PC-3 (cell line): ENCODE measurements at regions not wholly inside any gene's neighbourhood (a gene's known extent, or its start where the extent isn't known, plus 50 kb on each side); places are given as distances from the start of the nearest gene placed in this dataset.

Source experiments
- ATAC-seq: fragments of 200-7000 bp; cut with Tn5 transposase; 2 replicates; pipeline ENCODE4 v1.9.1; 2020; ENCODE audit warnings: mild to moderate bottlenecking, moderate library complexity
- BruUV-seq: library from RNA; stranded (reverse); fragments of 400-500 nt; replicated peaks from 2 replicates; lab custom pipeline; 2021; lab: Mats Ljungman, UMichigan
- CTCF ChIA-PET: fragments of 300-600 bp; sonication (Branson Sonifier 250); formaldehyde crosslinking; loops from one replicate; lab custom pipeline; 2022; ENCODE audit warnings: antibody characterized with exemption; lab: Charles Lee
- POLR2A ChIA-PET: fragments of 300-600 bp; sonication (Branson Sonifier 250); formaldehyde crosslinking; loops from one replicate; lab custom pipeline; 2022; ENCODE audit warnings: antibody characterized with exemption; ENCODE audit not compliant: unreplicated experiment; lab: Charles Lee
- DNase-seq: peaks from one replicate; pipeline ENCODE4 v3.0.0-alpha.2; 2015
- H2AFZ ChIP-seq: fragments of 300-600 bp; sonication (generic); 2 replicates; pipeline ENCODE4 v1.6.0; 2016; ENCODE audit warnings: antibody characterized with exemption, low read length
- H3F3A ChIP-seq: fragments of 300-600 bp; sonication (generic); one replicate; pipeline ENCODE4 v1.6.0; 2017; ENCODE audit warnings: antibody characterized with exemption, low read length, control low read depth, mild to moderate bottlenecking; ENCODE audit not compliant: unreplicated experiment
- H3K27ac ChIP-seq: fragments of 300-600 bp; sonication (generic); 2 replicates; pipeline ENCODE4 v1.5.1; 2016; ENCODE audit warnings: mild to moderate bottlenecking, low read length
- H3K27me3 ChIP-seq: fragments of 300-600 bp; sonication (generic); 2 replicates; pipeline ENCODE4 v1.6.1; 2016; ENCODE audit warnings: low read length, mixed read lengths
- H3K36me3 ChIP-seq: fragments of 300-600 bp; sonication (generic); 2 replicates; pipeline ENCODE4 v1.6.1; 2016; ENCODE audit warnings: low read depth, mixed run types, low read length, mixed read lengths
- H3K4me1 ChIP-seq: fragments of 300-600 bp; sonication (generic); 2 replicates; pipeline ENCODE4 v1.5.1; 2016; ENCODE audit warnings: low read length; ENCODE audit not compliant: insufficient read depth
- H3K4me2 ChIP-seq: fragments of 300-600 bp; sonication (generic); 2 replicates; pipeline ENCODE4 v1.6.0; 2016; ENCODE audit warnings: low read length
- H3K4me3 ChIP-seq: fragments of 300-600 bp; sonication (generic); 2 replicates; pipeline ENCODE4 v1.5.1; 2016; ENCODE audit warnings: mild to moderate bottlenecking, low read length, mixed read lengths
- H3K79me2 ChIP-seq: fragments of 300-600 bp; sonication (generic); 2 replicates; pipeline ENCODE4 v1.6.1; 2017; ENCODE audit warnings: low read length, mixed read lengths
- H3K9ac ChIP-seq: fragments of 300-600 bp; sonication (generic); 2 replicates; pipeline ENCODE4 v1.6.0; 2016; ENCODE audit warnings: mild to moderate bottlenecking, low read length
- H3K9me2 ChIP-seq: fragments of 300-600 bp; sonication (generic); replicated peaks from 2 replicates; pipeline ENCODE4 v1.6.1; 2016; ENCODE audit warnings: mixed run types, low read length, mixed read lengths
- H3K9me3 ChIP-seq: fragments of 300-600 bp; sonication (generic); 2 replicates; pipeline ENCODE4 v1.6.1; 2016; ENCODE audit warnings: low read length, mixed read lengths
- H4K20me1 ChIP-seq: fragments of 300-600 bp; sonication (generic); 2 replicates; pipeline ENCODE4 v1.6.1; 2016; ENCODE audit warnings: low read length, mixed read lengths
- EZH2 ChIP-seq: fragments of 300-600 bp; sonication (generic); IDR thresholded peaks from one replicate; pipeline ENCODE4 v1.6.1; 2017; ENCODE audit warnings: antibody characterized with exemption, mild to moderate bottlenecking, low read length; ENCODE audit not compliant: unreplicated experiment
- EZH2phosphoT487 ChIP-seq: fragments of 300-600 bp; sonication (generic); IDR thresholded peaks from 2 replicates; pipeline ENCODE4 v1.6.1; 2018; ENCODE audit warnings: mild to moderate bottlenecking, antibody characterized with exemption, low read length, borderline replicate concordance
- intact Hi-C: fragments of 100-400 bp; cut with micrococcal nuclease; formaldehyde crosslinking; loops from 2 replicates; pipeline ENCODE4 v1.9.0; 2023
- TF ChIP-seq, protein P1 (sequence below): fragments of 300-600 bp; sonication (generic); conservative IDR thresholded peaks from 2 replicates; pipeline ENCODE4 v1.5.1; 2017; ENCODE audit warnings: antibody characterized with exemption, low read depth, mild to moderate bottlenecking, low read length

DNA sequence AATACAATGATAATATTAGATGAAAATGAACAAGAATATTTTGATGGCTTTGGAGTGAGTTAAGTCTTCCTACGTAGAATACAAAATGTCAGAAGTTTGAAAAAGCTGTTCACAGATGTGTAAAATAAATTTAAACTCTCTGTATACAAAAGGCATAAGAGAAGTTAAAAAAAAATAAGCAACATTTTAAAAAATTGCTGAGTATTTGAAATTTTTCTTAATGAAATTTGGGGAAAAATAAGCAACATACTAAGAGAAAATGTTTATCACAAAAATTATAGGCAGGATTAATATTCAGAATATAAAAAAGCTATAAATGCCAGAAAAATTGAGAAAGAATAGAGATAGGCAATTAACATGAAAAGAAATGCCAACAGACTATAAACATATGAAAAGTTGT is 470.7 kb upstream of the TRPC7 start:
- H3K9ac ChIP-seq = no peak overlapping the region
- H3K4me3 ChIP-seq = no peak overlapping the region
- TF ChIP-seq EZH2 = no peak
- TF ChIP-seq, protein P1, sequence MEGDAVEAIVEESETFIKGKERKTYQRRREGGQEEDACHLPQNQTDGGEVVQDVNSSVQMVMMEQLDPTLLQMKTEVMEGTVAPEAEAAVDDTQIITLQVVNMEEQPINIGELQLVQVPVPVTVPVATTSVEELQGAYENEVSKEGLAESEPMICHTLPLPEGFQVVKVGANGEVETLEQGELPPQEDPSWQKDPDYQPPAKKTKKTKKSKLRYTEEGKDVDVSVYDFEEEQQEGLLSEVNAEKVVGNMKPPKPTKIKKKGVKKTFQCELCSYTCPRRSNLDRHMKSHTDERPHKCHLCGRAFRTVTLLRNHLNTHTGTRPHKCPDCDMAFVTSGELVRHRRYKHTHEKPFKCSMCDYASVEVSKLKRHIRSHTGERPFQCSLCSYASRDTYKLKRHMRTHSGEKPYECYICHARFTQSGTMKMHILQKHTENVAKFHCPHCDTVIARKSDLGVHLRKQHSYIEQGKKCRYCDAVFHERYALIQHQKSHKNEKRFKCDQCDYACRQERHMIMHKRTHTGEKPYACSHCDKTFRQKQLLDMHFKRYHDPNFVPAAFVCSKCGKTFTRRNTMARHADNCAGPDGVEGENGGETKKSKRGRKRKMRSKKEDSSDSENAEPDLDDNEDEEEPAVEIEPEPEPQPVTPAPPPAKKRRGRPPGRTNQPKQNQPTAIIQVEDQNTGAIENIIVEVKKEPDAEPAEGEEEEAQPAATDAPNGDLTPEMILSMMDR = no peak
- no peak for TF ChIP-seq EZH2phosphoT487
- no peaks in the 10 kb centered on the region for H3K4me1 ChIP-seq
- no peaks in the 10 kb centered on the region for H3K36me3 ChIP-seq
- no peaks in the 10 kb centered on the region for H3K9me2 ChIP-seq
- no peaks in the 10 kb centered on the region for H3K9me3 ChIP-seq
- intact Hi-C loops = no loop called here
- H3K27ac ChIP-seq = no peak overlapping the region
- H3K4me2 ChIP-seq = no peak overlapping the region
- ChIA-PET CTCF (no interaction called here), POLR2A (no interaction called here)
- DNase-seq = no peak
- no peak overlapping the region for H2AFZ ChIP-seq
- no peaks in the 10 kb centered on the region for H4K20me1 ChIP-seq
- ATAC-seq = no peak
- no peaks in the 10 kb centered on the region for H3K27me3 ChIP-seq
- no peaks in the 10 kb centered on the region for H3F3A ChIP-seq
- H3K79me2 ChIP-seq = no peaks in the 10 kb centered on the region
- BruUV-seq = no TSS peak

DNA sequence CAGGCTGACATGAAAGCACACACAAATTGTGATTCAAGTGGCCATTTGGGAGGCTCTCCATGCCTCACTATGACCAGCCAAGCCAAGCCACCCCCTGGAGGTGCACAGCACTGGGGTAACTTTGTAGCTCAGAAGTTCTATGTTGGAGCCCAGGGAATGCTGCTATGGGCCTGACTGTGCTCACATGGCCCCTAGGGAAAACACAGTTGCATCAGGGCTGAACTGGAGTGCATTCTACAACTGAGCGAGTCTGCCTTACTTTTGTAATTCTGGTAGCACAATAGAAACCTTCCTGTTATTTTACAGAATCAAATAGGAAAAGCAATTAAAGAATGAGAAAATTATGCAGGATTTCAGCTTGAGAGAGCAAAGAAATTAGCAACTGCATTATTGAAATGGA is 455.5 kb upstream of the TRPC7 start:
- intact Hi-C loops = no loop called here
- POLR2A ChIA-PET = interaction anchor here (0.7 kb wide), 1 partner anchor 9 kb away, joined by 3 read pairs; no protein-coding TSS in a partner anchor
- no TSS peak for BruUV-seq
- Histone ChIP-seq H3K9me2 (no peaks in the 10 kb centered on the region), H3K4me1 (no peaks in the 10 kb centered on the region), H3K9ac (no peak overlapping the region), H3K4me2 (no peak overlapping the region), H3K27me3 (no peaks in the 10 kb centered on the region), H3K36me3 (no peaks in the 10 kb centered on the region), H3K79me2 (no peaks in the 10 kb centered on the region), H2AFZ (no peak overlapping the region), H4K20me1 (no peaks in the 10 kb centered on the region), H3K4me3 (no peak overlapping the region), H3K27ac (no peak overlapping the region), H3K9me3 (no peaks in the 10 kb centered on the region), H3F3A (no peaks in the 10 kb centered on the region)
- CTCF ChIA-PET = no interaction called here
- DNase-seq (no peak), ATAC-seq (no peak)
- TF ChIP-seq EZH2phosphoT487 = no peak
- no peak for TF ChIP-seq EZH2
- TF ChIP-seq, protein P1 = no peak

DNA sequence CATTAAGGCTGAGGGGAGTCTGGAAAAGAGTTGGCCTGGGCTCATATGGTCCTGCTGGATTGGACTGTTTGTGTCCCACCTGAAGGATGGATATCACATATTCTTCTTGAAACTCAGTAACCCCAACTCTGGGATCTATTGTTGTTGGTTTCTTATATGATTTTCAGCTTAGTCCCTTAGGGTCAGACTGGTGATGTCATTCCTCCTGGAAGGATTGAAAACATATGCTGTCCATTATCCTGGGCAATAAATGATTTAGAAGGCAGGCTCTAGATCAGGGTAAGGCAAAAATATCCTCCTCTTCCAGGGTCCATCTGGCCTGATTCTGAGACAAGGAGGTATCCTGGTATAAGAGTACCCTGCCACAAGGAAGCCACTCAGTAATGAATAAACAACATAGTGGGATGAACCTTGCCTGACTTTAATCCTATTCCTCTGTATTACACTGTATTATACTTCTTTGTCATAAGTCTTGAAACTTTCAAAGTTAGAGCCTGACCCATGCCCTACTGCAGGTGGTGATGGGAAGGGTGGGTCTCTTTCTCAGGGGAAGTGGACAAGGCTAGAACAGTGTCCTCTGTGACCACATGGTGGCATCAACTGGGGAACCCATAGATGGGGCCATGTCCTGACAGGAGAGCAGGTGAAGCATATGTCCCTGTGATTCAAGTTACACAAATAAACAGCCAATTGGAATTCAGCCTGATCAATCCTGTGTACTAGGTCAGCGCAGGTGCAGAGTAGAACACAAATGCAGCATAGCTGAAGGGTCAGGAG is 454.4 kb upstream of the TRPC7 start:
- H3K27ac ChIP-seq = no peak overlapping the region
- no peaks in the 10 kb centered on the region for H3F3A ChIP-seq
- H3K4me1 ChIP-seq = no peaks in the 10 kb centered on the region
- ChIA-PET CTCF (no interaction called here), POLR2A (no interaction called here)
- no peaks in the 10 kb centered on the region for H3K9me3 ChIP-seq
- H4K20me1 ChIP-seq = no peaks in the 10 kb centered on the region
- no peak overlapping the region for H3K4me2 ChIP-seq
- no peak for ATAC-seq
- H3K27me3 ChIP-seq = no peaks in the 10 kb centered on the region
- H2AFZ ChIP-seq = no peak overlapping the region
- intact Hi-C loops = no loop called here
- TF ChIP-seq EZH2 (no peak), EZH2phosphoT487 (no peak)
- TF ChIP-seq, protein P1 = no peak
- no TSS peak for BruUV-seq
- H3K36me3 ChIP-seq = no peaks in the 10 kb centered on the region
- no peak overlapping the region for H3K4me3 ChIP-seq
- no peak overlapping the region for H3K9ac ChIP-seq
- no peak for DNase-seq
- H3K79me2 ChIP-seq = no peaks in the 10 kb centered on the region
- H3K9me2 ChIP-seq = no peaks in the 10 kb centered on the region
